ENCODE measurements at regions not wholly inside any gene's neighbourhood (a gene's known extent, or its start where the extent isn't known, plus 50 kb on each side); places are given as distances from the start of the nearest gene placed in this dataset.

- no peak for TF ChIP-seq CTCF (IDR thresholded peaks at IDR 0.05)
- no peak for TF ChIP-seq POLR2A (IDR thresholded peaks at IDR 0.05)
Measured at GRCh38 chr6:81054036-81054435, 698.4 kb downstream of the TENT5A start.
